GM21360 (cell line): ENCODE measurements at regions not wholly inside any gene's neighbourhood (a gene's known extent, or its start where the extent isn't known, plus 50 kb on each side); places are given as distances from the start of the nearest gene placed in this dataset.
"Not testable (repeated sequence)": the region's sequence is repeated elsewhere in the genome, so short reads cannot be mapped to it uniquely, and the experiment has no call there.

Experiments
- ATAC-seq: cut with Tn5 transposase; IDR thresholded peaks from one replicate; pipeline ENCODE4 v1.9.1; 2021; ENCODE audit warnings: mild to moderate bottlenecking, moderate library complexity; ENCODE audit not compliant: unreplicated experiment

GRCh38 chr18:12179029-12179428, 75.1 kb upstream of the CIDEA start:
- ATAC-seq = not testable (repeated sequence)

- ATAC-seq = not testable (repeated sequence)
Measured at GRCh38 chr18:12179697-12180577, 74.2 kb upstream of the CIDEA start.

GRCh38 chr18:12198797-12199196, 55.4 kb upstream of the CIDEA start:
- ATAC-seq = not testable (repeated sequence)

GRCh38 chr18:12200186-12200585, 54.0 kb upstream of the CIDEA start:
- ATAC-seq = peak; percentile 99
